GM18507 (cell line): ENCODE measurements at regions not wholly inside any gene's neighbourhood (a gene's known extent, or its start where the extent isn't known, plus 50 kb on each side); places are given as distances from the start of the nearest gene placed in this dataset.

ENCODE experiments used
- DNase-seq: peaks from one replicate; pipeline ENCODE4 v3.0.0; 2011; ENCODE audit warnings: low read depth; ENCODE audit not compliant: insufficient read length; ENCODE audit errors: extremely low spot score
- FAIRE-seq: peaks from 2 replicates; lab custom pipeline; 2011; peaks lifted over from hg19 to GRCh38; lab: Jason Lieb, UNC

DNA sequence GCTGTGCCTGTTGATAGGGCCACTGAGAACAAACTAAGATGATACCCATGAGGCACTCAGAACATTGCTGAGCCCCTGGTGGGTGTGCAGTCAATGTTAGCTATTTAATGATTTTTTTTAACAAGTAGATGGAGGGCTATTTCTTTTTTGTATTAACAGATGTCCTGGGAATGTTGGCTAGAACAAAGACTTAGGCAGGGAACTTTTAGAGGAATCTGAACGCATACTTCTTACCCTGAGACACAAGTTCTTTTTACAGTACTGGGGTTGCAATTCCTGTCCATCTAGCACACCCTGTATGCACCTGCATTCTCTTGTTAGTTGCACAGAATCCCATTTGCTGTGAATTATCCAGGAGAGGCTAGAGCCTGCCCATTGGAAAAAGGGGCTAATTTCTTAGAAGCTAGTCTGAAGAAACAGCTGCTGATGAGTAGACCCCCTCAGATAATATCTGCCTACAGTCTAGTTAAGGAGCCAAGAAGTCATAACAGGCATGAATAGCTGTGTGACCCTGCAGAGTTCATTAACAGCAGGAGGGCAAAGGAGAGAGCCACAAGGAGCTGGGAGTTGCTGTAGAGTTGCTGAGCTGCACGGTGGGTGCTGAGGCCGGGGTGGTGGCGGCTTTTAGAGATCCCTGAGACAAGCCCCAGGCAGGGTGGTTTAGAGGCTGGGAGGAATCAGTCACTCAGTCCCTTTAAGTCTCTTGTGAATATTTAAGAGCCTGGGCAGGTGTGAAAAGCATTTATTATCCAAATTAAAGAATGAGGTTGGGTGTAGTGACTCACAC lies 103.7 kb upstream of the FZD8 start:
- DNase-seq (no peak), FAIRE-seq (no peak)

DNA sequence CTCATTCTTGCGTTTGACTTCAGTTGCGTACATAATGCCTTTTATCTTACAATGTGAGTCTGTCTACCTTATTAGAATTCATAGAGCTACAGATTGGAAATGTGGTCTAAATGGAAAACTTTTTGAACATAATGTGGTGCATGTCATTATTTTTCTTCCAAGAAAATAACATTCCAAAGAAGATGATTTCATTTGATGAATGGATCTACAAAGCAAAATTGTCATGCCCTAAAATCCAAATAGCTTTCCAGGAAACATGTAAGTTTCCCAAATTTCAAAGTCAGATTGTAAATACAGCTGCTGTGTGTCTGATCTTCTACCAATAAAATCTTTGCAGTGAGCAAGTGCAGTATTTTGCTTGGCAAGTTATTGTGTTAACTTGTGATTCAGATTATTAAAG lies 101.8 kb upstream of the FZD8 start:
- FAIRE-seq: no peak
- no peak for DNase-seq

DNA sequence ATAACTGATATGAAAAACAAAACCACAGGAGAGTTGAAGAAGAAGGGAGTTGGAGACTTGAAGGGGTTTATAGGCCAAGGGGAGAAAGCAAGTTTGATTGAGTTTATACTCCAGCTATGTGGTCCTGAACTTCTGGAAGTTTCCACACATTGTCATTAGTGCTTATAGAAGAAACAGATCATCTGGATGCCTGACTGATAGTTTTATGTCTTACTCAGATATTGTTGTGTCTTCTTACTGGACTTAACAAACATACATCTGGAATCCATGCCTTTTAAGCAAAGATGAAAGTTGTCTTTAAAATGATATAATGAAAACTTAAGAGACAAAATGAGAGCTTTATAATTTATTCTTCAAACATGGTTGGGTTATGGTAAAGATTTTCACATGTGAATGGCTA lies 101.3 kb upstream of the FZD8 start:
- DNase-seq (no peak), FAIRE-seq (no peak)

DNA sequence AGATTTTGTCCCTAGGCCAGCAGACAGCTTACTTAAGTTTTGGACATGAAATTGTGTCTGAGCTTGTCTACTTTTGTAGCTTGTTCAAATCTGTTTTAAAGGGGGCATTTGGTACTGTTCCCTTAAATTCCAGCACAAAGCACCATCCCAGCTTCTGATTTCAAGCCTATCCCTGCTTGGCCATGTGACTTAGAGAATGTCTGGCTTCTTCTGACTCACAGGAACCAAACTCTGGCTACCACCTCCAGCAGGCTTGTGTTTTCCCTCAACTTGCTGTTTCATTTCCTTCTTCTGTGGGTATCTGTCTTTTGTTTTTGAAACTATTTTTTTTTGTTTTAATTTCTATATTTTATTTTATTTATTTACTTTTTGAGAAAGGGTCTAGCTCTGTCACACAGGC lies 97.9 kb upstream of the FZD8 start:
- no peak for DNase-seq
- no peak for FAIRE-seq

DNA sequence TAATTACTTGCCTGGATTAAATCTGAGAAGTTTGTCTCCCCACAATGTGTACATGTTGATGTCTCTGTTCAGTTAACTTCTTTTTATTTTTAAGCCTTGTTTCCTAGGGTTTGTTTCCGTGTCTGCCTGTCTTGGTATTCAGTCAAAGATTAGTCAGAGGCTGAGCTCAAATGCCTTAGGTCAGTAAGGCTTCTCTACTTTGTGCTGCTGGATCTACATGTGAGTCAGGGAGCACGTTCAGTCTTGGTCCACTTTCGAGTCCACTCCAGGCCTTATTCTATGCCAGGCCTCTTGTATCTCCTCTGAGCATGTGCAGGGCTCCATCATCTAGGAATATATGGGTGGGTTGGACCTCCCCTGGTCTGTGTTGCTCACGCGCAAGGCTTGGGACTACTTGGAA lies 93.3 kb upstream of the FZD8 start:
- DNase-seq: no peak
- no peak for FAIRE-seq

DNA sequence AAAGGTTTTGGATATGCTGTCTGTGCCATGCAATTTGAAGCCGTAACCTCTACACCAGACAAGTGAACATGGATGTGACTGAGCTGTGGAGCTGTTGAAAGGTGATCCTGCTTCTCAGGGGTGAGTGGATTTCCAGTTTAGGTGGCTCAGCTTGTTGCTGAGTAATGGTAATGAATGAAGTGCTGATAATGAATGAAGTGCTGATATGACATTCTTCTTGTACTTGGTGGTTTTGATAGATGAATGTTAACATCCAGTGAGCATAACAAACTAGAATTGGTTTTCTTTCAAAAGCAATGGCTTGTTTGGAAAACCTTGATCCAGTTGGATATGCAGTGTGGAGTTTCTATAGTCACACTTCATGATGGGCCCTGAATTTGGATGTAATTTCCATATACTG lies 89.7 kb upstream of the FZD8 start:
- no peak for FAIRE-seq
- DNase-seq: no peak

DNA sequence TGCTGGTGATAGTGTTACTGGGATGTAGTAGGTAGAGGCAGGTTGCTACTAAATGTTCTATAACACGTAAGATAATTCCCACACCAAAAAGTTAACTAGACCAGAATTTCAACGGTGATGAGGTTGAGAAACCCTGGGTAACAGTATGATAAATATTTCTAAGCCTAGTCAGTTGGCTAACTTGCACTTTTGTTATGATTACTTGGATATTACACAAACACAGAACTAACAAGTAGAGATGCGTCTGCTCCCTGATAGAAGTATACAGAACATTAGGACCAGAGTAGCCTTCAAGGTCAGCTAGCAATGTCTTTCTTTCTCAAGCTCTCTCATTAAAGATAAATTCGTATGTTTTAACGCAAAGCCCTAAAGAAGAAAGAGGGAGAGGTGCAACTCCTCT lies 86.2 kb upstream of the FZD8 start:
- FAIRE-seq: no peak
- DNase-seq: no peak

DNA sequence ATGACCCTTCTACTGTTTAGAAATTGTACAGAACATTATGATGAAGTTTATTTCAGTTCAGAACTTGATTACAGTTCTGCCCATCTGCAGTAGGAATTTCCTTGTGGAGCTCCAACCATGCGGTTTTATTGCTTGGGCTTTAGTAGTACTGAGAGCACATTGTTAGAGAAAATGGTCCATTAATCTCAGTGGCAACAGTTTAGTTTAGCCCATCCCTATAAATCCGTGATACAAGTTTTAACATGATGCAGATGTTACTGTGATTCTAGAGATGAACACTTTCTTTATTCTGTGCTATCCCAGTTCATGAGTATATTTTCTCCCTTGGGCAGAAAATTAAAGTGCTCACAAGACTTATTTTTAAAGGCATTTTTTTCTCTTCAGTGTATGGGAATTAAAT lies 84.8 kb upstream of the FZD8 start:
- FAIRE-seq: no peak
- DNase-seq: no peak

DNA sequence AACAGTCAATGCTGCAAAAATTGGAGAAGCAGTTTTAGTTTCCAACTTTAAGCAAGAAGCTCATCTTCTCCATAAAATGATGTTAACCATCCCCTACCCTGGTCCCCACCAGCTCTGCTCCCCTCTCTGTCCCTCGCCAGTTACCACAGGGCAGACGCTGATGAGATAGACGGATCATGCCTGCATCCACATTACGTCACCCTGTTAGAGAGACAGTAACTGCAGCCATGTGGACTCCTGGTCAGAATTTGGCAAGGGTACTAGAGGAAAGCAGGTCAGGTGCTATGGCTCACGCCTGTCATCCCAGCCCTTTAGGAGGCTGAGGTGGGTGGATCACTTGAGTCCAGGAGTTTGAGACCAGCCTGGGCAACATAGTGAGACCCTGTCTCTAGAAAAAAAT lies 81.9 kb upstream of the FZD8 start:
- DNase-seq (no peak), FAIRE-seq (no peak)

DNA sequence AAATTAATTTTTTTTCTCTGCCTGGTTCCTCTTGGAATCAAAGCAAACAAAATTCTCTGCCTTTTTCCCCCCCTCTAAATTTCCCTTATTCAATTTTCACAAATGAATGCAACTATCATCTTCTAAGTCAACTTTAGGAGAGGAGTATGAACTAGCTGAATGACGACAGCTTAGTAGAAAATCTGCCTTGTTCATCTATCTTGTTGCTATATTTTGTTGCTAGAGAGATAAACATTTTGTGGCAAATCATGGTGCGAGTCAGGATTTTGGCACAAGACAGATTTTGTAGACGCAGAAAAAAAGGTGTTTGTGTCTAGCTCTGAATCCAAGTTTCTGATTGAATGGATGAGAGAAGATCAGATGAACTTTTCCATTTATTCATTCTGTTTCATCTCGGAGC lies 81.0 kb upstream of the FZD8 start:
- FAIRE-seq (no peak), DNase-seq (no peak)

DNA sequence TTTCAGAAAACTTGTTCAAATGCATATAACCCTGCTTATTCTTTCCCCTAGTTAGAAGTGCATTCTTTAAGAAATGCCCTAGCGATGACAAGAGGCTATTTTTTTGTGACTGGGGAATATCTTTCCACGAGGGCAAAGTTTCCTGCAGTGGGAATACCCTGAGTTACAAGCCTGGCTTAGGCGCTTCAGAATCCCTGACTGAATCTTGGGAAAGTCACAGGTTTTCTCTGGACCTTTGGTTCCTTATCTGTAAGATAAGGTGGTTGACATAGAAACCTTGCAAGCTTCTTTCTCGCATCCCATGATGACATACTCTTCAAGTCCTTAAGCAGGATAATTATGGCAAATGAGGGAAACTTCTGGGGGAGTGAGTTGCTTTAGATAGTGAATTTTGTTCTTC lies 80.5 kb upstream of the FZD8 start:
- no peak for DNase-seq
- no peak for FAIRE-seq

DNA sequence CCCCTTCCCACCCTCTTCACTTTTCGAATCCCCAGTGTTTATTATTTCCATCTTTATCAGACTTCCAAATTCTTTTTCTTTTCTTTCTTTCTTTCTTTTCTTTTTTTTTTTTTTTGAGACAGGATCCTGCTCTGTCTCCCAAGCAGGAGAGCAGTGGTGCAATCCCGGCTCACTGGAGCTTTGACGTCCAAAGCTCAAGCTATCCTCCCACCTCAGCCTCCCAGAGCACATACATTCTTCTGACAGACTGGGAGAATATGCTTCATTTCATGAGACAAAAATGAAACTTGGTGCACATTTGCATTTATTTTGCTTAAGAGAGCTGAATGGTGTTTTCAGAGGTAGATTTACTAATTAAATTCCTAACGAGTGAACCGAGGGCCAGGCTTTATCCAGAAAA lies 80.1 kb upstream of the FZD8 start:
- DNase-seq (no peak), FAIRE-seq (no peak)

DNA sequence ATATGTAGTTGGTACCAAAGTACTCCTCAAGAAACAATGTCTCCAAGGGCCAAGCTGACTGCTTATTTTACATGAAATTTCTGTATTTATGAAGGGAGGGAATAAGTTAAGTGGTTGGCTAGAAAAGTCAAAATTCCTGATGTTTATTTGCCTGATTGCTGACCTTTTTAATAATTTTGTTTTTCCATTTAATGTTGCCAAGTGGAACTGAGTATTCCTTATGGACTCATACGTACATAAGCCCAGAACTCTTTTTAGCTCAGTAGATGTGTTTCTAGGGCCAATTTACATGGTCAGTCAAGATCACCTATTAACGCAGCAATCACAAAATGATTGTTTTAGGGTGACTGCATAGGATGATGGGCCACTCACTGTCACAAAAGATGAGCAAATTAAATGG lies 78.3 kb upstream of the FZD8 start:
- no peak for DNase-seq
- FAIRE-seq: no peak

DNA sequence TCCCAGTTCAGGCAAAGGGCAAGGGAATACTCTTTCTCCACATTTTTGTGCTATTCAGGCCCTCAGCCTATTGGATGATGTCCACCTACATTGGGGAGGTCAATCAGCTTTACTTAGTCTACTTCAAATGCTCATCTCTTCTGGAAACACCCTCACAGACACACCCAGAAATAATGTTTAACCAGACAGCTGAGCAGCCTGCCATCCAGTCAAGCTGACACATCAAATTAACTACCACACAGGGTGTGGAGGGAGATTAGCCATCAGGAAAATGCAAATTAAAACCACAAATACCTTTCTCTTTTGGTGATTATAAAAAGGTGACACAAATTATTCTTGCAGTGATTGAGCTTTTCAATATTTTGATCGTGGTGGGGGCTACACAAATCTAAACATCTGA lies 74.7 kb upstream of the FZD8 start:
- no peak for DNase-seq
- no peak for FAIRE-seq

DNA sequence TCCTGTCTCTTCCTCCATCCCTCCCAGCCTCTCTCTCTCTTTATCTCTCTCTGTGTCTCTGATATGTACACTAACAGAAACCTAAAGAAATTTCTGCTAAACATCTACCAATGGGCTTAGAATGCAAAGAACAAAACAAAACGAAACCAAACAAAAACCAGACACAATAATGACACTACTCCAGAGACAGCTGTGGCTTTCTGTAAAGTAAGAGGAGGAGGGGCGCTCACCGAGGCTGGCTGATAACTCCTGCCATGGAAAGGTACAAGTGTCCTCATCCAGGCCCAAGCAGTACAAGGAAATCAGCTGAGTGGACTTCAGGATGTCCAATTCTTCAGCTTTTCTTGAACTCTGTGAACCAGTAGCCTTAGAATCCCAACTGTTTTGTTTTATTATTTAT lies 70.4 kb upstream of the FZD8 start:
- FAIRE-seq (no peak), DNase-seq (no peak)

DNA sequence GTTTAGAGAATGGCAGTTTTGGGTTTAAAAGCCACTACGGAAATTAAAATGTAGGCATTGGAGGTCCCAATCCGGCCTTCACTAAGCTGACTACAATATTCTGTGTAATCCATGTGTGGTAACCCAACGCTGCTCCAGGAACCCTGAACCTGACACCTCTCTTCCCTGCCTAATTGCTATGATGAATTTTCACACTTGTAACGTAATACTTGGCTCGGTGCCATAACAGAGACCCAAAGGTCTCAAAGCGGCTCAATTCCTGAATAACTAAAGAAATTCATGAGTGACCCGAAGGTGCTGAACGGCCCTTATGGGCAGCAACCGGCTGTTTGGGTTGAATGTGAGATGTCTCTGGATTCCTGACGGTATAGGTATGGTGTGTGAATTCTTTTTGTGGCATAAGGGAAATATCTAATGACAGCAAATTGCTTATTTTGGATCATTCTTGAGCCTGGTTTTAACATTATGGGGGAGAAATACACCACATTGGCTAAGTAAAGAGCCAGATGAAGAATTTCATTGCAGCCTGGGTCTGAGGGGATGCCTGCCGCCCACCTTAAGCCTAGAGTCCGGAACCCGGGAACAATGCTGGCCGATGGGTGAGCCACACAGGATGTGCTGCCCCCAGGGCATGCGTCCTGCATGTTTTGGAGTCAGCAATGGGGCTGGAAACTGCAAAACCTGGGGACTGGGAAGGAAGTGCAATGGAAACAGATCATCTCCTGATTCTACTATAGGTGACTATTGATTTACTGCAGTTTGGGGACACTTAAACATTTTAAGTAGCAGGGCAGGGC lies 69.7 kb upstream of the FZD8 start:
- no peak for DNase-seq

DNA sequence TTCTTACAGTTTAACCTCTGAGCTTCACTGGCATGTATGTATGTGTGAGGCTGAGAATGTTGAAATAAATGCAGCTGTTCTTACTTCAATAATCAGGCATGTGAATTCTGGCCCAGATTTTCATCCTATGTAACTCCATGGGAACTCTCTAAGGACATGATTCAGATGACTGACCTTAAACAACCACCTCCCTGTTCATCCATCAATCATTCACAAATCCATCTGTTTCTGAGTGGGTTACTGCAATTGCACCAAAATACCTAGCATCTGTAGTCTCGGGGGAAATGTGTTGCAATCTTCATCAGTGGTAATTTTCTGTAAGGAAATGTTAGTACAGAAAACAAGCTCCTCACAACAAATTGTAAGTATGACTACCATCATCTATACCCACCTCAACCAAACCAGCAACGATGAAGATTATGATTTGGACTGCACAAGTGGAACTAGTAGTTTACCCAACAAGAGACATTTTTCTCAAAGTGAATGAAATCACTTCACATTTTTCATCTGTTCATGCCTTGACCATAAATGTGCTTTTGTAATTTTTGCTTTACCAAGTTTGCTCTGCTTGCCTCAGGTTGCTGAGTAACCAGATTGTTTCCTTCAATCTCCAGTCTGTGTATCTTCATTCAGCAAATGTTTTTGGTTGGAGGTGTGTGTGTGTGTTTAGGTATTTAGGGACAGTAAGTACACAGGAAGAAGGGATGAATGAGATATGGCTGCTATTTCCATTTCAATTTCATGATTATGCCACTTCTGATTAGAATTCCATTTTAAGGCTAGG lies 65.7 kb upstream of the FZD8 start:
- FAIRE-seq: no peak

More for the DNA sequence above, 69.7 kb upstream of the FZD8 start:
- no peak for FAIRE-seq

DNA sequence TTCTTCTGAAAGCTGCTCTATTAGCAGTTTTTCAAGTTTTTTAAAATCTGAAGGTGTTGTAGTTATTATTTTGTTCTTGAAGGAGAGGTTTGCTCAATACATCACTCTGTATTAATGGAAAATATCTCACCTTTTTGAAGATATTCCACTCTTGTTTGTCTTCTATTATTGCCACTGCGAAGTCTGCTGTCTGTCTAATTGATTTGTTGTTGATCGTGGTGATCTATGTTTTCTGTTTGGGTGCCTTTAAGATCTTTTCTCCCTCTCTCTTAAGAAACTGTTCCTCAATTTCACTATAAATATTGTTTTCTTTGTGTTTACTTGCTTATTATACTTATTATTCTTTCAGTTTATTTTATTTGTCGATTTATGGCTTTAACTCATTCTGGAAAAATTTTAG lies 64.9 kb upstream of the FZD8 start:
- no peak for DNase-seq
- no peak for FAIRE-seq

More for the DNA sequence above, 65.7 kb upstream of the FZD8 start:
- no peak for DNase-seq

DNA sequence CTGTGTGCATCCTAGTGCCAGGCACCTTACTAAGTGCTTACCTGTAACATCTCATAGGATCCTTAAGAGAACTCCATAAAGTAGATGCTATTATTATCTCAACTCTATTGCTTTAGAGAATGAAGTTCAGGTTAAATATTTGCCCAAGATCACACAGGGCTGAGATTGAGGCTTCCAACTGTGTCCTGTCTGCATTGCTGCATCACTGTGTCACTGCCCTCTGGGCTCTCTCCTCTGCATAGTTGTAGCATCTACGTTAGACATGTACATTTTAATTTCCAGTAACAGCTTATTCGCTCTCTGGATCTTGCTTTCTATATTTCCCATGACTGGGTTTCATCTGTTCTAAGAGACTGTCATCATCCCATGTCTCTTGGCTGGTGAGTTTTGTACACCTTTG lies 63.6 kb upstream of the FZD8 start:
- no peak for FAIRE-seq

DNA sequence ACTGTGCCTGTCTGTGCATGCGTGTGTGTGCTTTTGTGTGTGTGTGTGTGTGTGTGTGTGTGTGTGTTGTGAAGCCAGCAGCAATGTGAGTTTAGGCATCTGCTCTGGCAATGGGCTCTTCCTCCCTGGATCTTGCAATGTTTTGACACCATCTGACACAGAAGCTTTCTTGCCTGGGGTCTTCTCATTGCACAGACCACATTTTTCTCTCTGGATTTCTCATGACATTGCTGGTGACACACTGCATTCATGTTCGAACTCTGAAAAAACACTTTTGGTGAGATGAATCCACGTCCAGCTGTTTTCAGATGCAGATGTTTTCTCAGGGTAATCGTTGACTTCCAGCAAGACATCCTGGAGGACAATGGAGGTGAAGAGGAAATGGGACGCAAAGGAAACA lies 63.0 kb upstream of the FZD8 start:
- no peak for DNase-seq
- FAIRE-seq: no peak

More for the DNA sequence above, 63.6 kb upstream of the FZD8 start:
- no peak for DNase-seq
